SK-N-SH treated with all-trans-retinoic acid at 6 μM for 48 hours (cell line): ENCODE measurements at regions not wholly inside any gene's neighbourhood (a gene's known extent, or its start where the extent isn't known, plus 50 kb on each side); places are given as distances from the start of the nearest gene placed in this dataset.

Experiments used
- ATAC-seq: fragments of 200-7000 bp; cut with Tn5 transposase; 3 replicates; pipeline ENCODE4 v1.9.1; 2020; ENCODE audit warnings: mild to moderate bottlenecking, moderate library complexity
- ARNTL ChIP-seq: fragments of 450-650 bp; formaldehyde crosslinking; IDR thresholded peaks from 2 replicates; pipeline ENCODE4 v1.5.0; 2020; ENCODE audit warnings: low read depth, mild to moderate bottlenecking, moderate library complexity, borderline replicate concordance
- BACH2 ChIP-seq: fragments of 250-450 bp; sonication (Bioruptor Pico); IDR thresholded peaks from 2 replicates; pipeline ENCODE4 v1.9.0; 2021; ENCODE audit warnings: mild to moderate bottlenecking, borderline replicate concordance
- CREB5 ChIP-seq: fragments of 250-450 bp; sonication (Bioruptor Pico); IDR thresholded peaks from 2 replicates; pipeline ENCODE4 v1.5.1; 2020; ENCODE audit warnings: low read depth, mild to moderate bottlenecking, moderate library complexity
- CSDC2 ChIP-seq: fragments of 250-450 bp; sonication (Bioruptor Pico); IDR thresholded peaks from 2 replicates; pipeline ENCODE4 v1.5.0; 2020; ENCODE audit warnings: mild to moderate bottlenecking, moderate library complexity
- CSRNP3 ChIP-seq: fragments of 250-450 bp; sonication (Bioruptor Pico); IDR thresholded peaks from 2 replicates; pipeline ENCODE4 v1.5.1; 2021; ENCODE audit warnings: mild to moderate bottlenecking, moderate library complexity
- ESRRG ChIP-seq: fragments of 250-450 bp; sonication (Bioruptor Pico); IDR thresholded peaks from 2 replicates; pipeline ENCODE4 v1.6.1; 2021; ENCODE audit warnings: mild to moderate bottlenecking
- GLIS3 ChIP-seq: fragments of 250-450 bp; sonication (Bioruptor Pico); IDR thresholded peaks from 2 replicates; pipeline ENCODE4 v1.5.0; 2020; ENCODE audit warnings: mild to moderate bottlenecking, moderate library complexity
- ISL1 ChIP-seq: fragments of 250-450 bp; sonication (Bioruptor Pico); IDR thresholded peaks from 2 replicates; pipeline ENCODE4 v2.1.2; 2022; ENCODE audit warnings: mild to moderate bottlenecking, moderate library complexity
- OSR1 ChIP-seq: fragments of 250-450 bp; sonication (Bioruptor Pico); IDR thresholded peaks from 2 replicates; pipeline ENCODE4 v1.8.0; 2022; ENCODE audit warnings: moderate library complexity, mild to moderate bottlenecking, inconsistent platforms
- PATZ1 ChIP-seq: fragments of 250-450 bp; sonication (Bioruptor Pico); IDR thresholded peaks from 2 replicates; pipeline ENCODE4 v1.8.0; 2020; ENCODE audit warnings: mild to moderate bottlenecking, moderate library complexity, borderline replicate concordance
- POU6F1 ChIP-seq: fragments of 250-450 bp; sonication (Bioruptor Pico); IDR thresholded peaks from 2 replicates; pipeline ENCODE4 v1.8.0; 2021; ENCODE audit warnings: low read depth, mild to moderate bottlenecking, moderate library complexity, borderline replicate concordance
- PPARA ChIP-seq: fragments of 250-450 bp; sonication (Bioruptor Pico); IDR thresholded peaks from 2 replicates; pipeline ENCODE4 v1.5.0; 2020; ENCODE audit warnings: mild to moderate bottlenecking, borderline replicate concordance
- RARB ChIP-seq: fragments of 250-450 bp; sonication (Bioruptor Pico); IDR thresholded peaks from 2 replicates; pipeline ENCODE4 v1.8.0; 2021; ENCODE audit warnings: mild to moderate bottlenecking, moderate library complexity
- SNAI2 ChIP-seq: fragments of 250-450 bp; sonication (Bioruptor Pico); IDR thresholded peaks from 2 replicates; pipeline ENCODE4 v1.5.0; 2020; ENCODE audit warnings: mild to moderate bottlenecking, moderate library complexity
- TCF4 ChIP-seq: fragments of 250-450 bp; sonication (Bioruptor Pico); IDR thresholded peaks from 2 replicates; pipeline ENCODE4 v1.8.0; 2021; ENCODE audit warnings: mild to moderate bottlenecking, moderate library complexity, borderline replicate concordance
- TOX ChIP-seq: fragments of 250-450 bp; sonication (Bioruptor Pico); IDR thresholded peaks from 2 replicates; pipeline ENCODE4 v1.8.0; 2021; ENCODE audit warnings: mild to moderate bottlenecking, moderate library complexity, borderline replicate concordance
- TSHZ2 ChIP-seq: fragments of 250-450 bp; sonication (Bioruptor Pico); IDR thresholded peaks from 2 replicates; pipeline ENCODE4 v1.5.0; 2020; ENCODE audit warnings: mild to moderate bottlenecking, moderate library complexity
- ZC3H10 ChIP-seq: fragments of 250-450 bp; sonication (Bioruptor Pico); IDR thresholded peaks from 2 replicates; pipeline ENCODE4 v1.5.1; 2021; ENCODE audit warnings: mild to moderate bottlenecking, moderate library complexity
- ZFP3 ChIP-seq: fragments of 250-450 bp; sonication (Bioruptor Pico); IDR thresholded peaks from 2 replicates; pipeline ENCODE4 v1.5.0; 2020; ENCODE audit warnings: mild to moderate bottlenecking, moderate library complexity
- ZFP30 ChIP-seq: fragments of 450-650 bp; formaldehyde crosslinking; IDR thresholded peaks from 2 replicates; pipeline ENCODE4 v1.5.0; 2022; ENCODE audit warnings: mild to moderate bottlenecking, moderate library complexity
- ZNF565 ChIP-seq: fragments of 450-650 bp; formaldehyde crosslinking; conservative IDR thresholded peaks from 2 replicates; pipeline ENCODE4 v1.5.0; 2020; ENCODE audit warnings: low read depth, mild to moderate bottlenecking, moderate library complexity
- ZNF70 ChIP-seq: fragments of 450-650 bp; formaldehyde crosslinking; IDR thresholded peaks from 2 replicates; pipeline ENCODE4 v1.5.0; 2020; ENCODE audit warnings: mild to moderate bottlenecking, moderate library complexity
- ZNF8 ChIP-seq: fragments of 450-650 bp; formaldehyde crosslinking; IDR thresholded peaks from 2 replicates; pipeline ENCODE4 v1.5.0; 2020; ENCODE audit warnings: mild to moderate bottlenecking, moderate library complexity

GRCh38 chr6:26205161-26205624 is 118.0 kb downstream of the HFE start:
- TF ChIP-seq CSDC2 (CRISPR knock-in tag) (peak; percentile 61; the same call in 1 of the 2 replicates), CREB5 (CRISPR knock-in tag) (peak; percentile 71), TOX (CRISPR knock-in tag) (peak; percentile 82), ISL1 (CRISPR knock-in tag) (no peak), ZC3H10 (CRISPR knock-in tag) (peak; percentile 87; the same call in 1 of the 2 replicates), BACH2 (CRISPR knock-in tag) (no peak), ZNF70 (CRISPR knock-in tag) (peak; percentile 44; the same call in 1 of the 2 replicates), SNAI2 (CRISPR knock-in tag) (peak; percentile 41; the same call in 1 of the 2 replicates), RARB (peak; percentile 94; the same call in 1 of the 2 replicates), TCF4 (CRISPR knock-in tag) (peak; percentile 50; the same call in 1 of the 2 replicates), GLIS3 (CRISPR knock-in tag) (peak; percentile 96), ESRRG (peak; percentile 87), ZFP3 (CRISPR knock-in tag) (peak; percentile 95), CSRNP3 (CRISPR knock-in tag) (peak; percentile 93), OSR1 (CRISPR knock-in tag) (no peak), ZFP30 (CRISPR knock-in tag) (0 out of 2 replicates have a peak, but pooled peaks have one; percentile 26), ZNF8 (CRISPR knock-in tag) (peak; percentile 73), TSHZ2 (no peak), PPARA (CRISPR knock-in tag) (0 out of 2 replicates have a peak, but pooled peaks have one; percentile 45), ZNF565 (CRISPR knock-in tag) (no peak; the same call in 1 of the 2 replicates), ARNTL (0 out of 2 replicates have a peak, but pooled peaks have one; percentile 86), POU6F1 (peak; percentile 79; the same call in 1 of the 2 replicates), PATZ1 (CRISPR knock-in tag) (peak; percentile 94; the same call in 1 of the 2 replicates)
- ATAC-seq = peak; percentile 66
